GM12875 (cell line): ENCODE measurements at regions not wholly inside any gene's neighbourhood (a gene's known extent, or its start where the extent isn't known, plus 50 kb on each side); places are given as distances from the start of the nearest gene placed in this dataset.

Experiments used
- H3K4me3 ChIP-seq: one replicate; pipeline ENCODE4 v1.5.1; 2011; ENCODE audit warnings: low read depth, low read length, control low read depth
- TF ChIP-seq, protein P1 (sequence below): IDR thresholded peaks from 2 replicates; pipeline ENCODE4 v1.5.1; 2011; ENCODE audit warnings: low read depth, mild to moderate bottlenecking, control low read depth, inconsistent platforms, low read length, moderate library complexity, borderline replicate concordance; ENCODE audit not compliant: insufficient read depth

DNA sequence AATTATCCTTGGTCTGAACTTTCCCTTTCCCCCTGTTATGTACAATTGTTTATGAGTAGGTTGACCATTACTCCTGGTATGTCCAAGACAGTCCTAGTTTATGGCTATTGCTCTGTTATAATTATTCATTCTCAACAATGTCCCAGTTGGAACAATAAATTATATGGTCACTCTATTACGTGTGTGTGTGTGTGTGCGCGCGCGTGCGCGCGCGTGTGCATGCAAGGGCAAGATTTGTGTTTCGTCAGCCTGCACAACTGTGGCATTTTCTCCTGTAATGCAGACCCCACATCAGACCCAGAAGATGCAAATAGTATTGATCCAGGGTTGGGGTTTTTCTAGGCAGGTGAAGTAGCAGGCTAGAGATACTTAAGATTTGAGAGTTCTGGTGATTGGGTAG is 88.4 kb downstream of the ESM1 start:
- H3K4me3 ChIP-seq = no peak overlapping the region
- TF ChIP-seq, protein P1, sequence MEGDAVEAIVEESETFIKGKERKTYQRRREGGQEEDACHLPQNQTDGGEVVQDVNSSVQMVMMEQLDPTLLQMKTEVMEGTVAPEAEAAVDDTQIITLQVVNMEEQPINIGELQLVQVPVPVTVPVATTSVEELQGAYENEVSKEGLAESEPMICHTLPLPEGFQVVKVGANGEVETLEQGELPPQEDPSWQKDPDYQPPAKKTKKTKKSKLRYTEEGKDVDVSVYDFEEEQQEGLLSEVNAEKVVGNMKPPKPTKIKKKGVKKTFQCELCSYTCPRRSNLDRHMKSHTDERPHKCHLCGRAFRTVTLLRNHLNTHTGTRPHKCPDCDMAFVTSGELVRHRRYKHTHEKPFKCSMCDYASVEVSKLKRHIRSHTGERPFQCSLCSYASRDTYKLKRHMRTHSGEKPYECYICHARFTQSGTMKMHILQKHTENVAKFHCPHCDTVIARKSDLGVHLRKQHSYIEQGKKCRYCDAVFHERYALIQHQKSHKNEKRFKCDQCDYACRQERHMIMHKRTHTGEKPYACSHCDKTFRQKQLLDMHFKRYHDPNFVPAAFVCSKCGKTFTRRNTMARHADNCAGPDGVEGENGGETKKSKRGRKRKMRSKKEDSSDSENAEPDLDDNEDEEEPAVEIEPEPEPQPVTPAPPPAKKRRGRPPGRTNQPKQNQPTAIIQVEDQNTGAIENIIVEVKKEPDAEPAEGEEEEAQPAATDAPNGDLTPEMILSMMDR = no peak

DNA sequence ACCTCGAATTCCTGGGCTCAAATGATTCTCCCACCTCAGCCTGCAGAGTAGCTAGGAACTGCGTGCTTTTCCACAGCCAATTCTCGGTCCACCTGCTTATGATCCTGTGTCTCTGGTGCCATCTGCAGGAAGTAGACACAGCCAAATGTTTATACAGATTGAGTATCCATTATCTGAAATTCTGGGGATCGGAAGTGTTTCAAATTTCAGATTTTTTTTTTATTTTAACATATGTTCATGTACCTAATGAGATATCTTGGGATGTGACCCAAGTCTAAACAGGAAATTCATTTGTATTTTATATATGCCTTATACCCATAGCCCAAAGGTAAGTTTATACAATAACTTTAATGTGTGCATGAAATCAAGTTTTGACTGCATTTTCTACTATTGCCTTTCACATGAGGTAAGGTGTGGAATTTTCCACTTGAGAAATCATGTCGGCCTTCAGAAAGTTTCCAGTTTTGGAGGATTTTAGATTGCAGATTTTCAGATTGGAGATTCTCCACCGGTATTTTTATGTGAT is 89.5 kb downstream of the ESM1 start:
- TF ChIP-seq, protein P1 = no peak
- no peak overlapping the region for H3K4me3 ChIP-seq

DNA sequence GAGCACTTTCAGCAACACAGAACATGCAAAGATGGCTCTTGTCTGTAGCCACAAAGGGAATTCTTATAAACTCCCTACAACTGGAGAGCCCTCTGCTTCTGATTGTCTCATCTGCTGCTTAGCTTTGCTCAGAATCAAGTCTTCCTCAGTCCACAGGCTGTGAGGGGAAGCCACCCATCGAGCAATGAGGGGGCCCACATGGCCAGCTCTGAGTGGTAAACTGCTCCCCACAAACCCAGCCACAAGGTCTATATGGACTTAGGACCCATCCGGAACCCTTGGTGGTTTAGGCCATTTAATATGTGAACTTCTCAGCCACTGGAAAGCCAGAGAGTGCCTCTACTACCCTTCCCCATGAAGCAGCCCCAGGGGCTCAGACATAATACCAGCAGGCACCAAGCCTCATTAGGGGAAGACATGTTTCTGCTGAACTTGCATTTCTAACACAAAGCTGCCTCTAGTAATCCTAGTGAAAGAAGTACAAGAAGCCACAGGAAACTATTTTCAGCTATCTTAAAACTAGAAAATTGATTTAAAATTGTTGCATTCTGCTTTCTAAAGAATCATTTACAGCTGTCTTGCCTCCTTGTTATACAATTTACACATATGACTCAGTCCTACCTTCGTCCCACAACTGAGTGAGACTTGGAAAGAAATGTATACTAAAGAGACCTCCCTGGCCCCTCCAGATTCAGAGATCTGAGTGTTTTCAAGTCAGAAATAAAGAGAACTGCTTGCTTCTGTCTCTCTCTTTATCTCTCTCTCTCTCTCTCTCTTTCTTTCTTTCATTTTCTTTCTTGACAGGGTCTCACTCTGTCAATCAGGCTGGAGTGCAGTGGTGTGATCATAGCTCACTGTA is 90.2 kb downstream of the ESM1 start:
- TF ChIP-seq, protein P1 = no peak
- H3K4me3 ChIP-seq = no peak overlapping the region

DNA sequence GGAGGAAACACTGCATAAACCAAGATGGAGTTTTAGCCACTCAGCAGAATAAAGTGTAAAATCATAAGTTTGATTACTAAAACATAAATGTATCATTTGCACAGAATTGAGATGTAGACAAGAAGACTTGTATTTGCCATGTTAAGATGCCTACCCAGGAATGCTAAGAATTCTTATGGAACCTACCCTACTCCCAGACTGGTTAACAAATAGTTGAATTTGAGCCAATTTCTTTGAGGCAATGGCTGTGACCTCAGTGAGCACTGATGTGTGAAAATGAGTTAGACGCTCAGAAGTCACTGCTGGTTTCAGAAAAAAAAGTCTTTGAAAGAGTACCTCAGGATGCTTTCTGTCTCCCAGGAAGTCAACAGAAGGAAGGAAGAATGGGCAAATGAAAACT is 95.6 kb downstream of the ESM1 start:
- H3K4me3 ChIP-seq = no peak overlapping the region
- TF ChIP-seq, protein P1 = no peak

DNA sequence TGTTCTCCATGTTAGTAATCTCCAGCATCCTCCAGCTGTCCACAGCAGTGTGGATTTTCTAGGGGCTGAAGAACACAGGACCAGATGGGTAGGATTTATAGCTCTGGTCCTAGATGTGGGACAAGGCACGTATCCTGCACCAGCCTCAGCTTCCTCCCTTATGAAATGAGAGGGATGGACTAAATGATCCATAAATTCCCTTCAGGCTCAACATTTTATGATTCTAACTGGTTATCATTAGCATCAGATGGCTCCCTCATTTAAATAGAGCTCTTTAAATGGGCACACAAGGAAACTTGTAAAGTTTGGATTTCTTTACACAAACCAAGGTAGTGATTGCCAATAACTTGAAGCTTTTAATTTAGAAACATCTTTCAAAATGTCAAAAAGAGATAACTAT is 97.7 kb downstream of the ESM1 start:
- no peak overlapping the region for H3K4me3 ChIP-seq
- TF ChIP-seq, protein P1 = no peak

DNA sequence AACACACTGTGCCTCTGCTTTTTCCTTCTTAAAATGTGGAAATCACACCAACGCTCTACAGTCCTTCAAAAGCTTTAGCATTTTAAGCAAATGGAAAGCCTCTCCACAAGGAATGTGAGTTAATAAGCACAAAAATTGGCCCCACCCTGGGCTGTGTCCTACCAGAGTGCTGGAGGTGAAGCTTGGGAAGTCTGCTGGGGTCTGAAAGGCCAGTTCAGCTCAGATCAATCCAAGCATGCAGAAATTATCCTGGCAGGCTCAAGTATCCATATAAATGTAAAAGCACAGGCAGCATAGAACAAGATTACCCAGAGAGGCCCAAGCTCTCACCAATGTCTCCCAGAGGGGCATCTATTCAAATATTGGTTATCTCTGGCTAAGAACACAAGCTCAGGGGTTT is 98.5 kb downstream of the ESM1 start:
- H3K4me3 ChIP-seq = no peak overlapping the region
- TF ChIP-seq, protein P1 = no peak

DNA sequence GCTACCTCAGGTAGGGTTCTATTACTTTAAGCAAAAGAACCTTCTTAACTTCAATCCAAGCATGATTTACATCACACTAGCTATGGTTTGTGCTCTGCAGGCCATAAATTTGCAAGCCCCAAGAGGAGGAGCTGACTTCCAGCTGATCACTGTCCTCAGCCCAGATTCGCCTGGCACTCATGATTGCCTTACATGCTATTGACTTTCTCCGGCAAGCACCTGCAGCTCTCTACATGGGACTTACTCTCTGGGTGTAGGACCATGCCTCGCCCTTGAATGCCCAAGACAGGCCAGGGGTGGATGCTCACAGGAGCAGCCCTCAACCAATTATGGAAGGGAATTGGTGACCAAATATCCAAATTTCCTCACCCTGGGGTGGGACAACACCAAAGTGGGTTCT is 99.8 kb downstream of the ESM1 start:
- no peak overlapping the region for H3K4me3 ChIP-seq
- TF ChIP-seq, protein P1 = no peak
